NCI-H2196 treated with DMSO at 0.1 percent for 48 hours (cell line): ENCODE measurements at regions not wholly inside any gene's neighbourhood (a gene's known extent, or its start where the extent isn't known, plus 50 kb on each side); places are given as distances from the start of the nearest gene placed in this dataset.
"Not testable (repeated sequence)": the region's sequence is repeated elsewhere in the genome, so short reads cannot be mapped to it uniquely, and the experiment has no call there.

Experiments used
- DNase-seq: peaks from one replicate; lab custom pipeline; 2025; ENCODE audit not compliant: unreplicated experiment; lab: John Stamatoyannopoulos, UW

- no peak for DNase-seq
Observed at GRCh38 chr10:130689743-130690626, 553.8 kb downstream of the GLRX3 start.

GRCh38 chr10:130691776-130692175, 555.6 kb downstream of the GLRX3 start:
- no peak for DNase-seq

- no peak for DNase-seq
Observed at GRCh38 chr10:130696870-130697269, 560.7 kb downstream of the GLRX3 start.

GRCh38 chr10:130707389-130707979, 571.3 kb downstream of the GLRX3 start:
- no peak for DNase-seq

GRCh38 chr10:130708465-130709070, 572.4 kb downstream of the GLRX3 start:
- no peak for DNase-seq

GRCh38 chr10:130709415-130709814, 573.2 kb downstream of the GLRX3 start:
- DNase-seq: no peak

- DNase-seq: no peak
Observed at GRCh38 chr10:130711072-130711471, 574.9 kb downstream of the GLRX3 start.

- no peak for DNase-seq
Observed at GRCh38 chr10:130713135-130713534, 576.9 kb downstream of the GLRX3 start.

- no peak for DNase-seq
Observed at GRCh38 chr10:130713731-130714130, 577.5 kb downstream of the GLRX3 start.

GRCh38 chr10:130714742-130715467, 578.7 kb downstream of the GLRX3 start:
- DNase-seq: no peak

- DNase-seq: no peak
Observed at GRCh38 chr10:130715686-130716670, 579.8 kb downstream of the GLRX3 start.

GRCh38 chr10:130717083-130717482, 580.9 kb downstream of the GLRX3 start:
- no peak for DNase-seq

- DNase-seq: not testable (repeated sequence)
Observed at GRCh38 chr10:130718744-130719447, 582.7 kb downstream of the GLRX3 start.

- no peak for DNase-seq
Observed at GRCh38 chr10:130719448-130719752, 583.2 kb downstream of the GLRX3 start.

- no peak for DNase-seq
Observed at GRCh38 chr10:130720235-130720634, 584.0 kb downstream of the GLRX3 start.

GRCh38 chr10:130721971-130722370, 585.8 kb downstream of the GLRX3 start:
- no peak for DNase-seq

- no peak for DNase-seq
Observed at GRCh38 chr10:130723704-130724103, 587.5 kb downstream of the GLRX3 start.

- DNase-seq: no peak
Observed at GRCh38 chr10:130725474-130725970, 586.0 kb downstream of the TCERG1L start.

GRCh38 chr10:130726996-130727725, 584.4 kb downstream of the TCERG1L start:
- no peak for DNase-seq
